Posterior vena cava (tissue), 2 donors: ENCODE measurements at regions not wholly inside any gene's neighbourhood (a gene's known extent, or its start where the extent isn't known, plus 50 kb on each side); places are given as distances from the start of the nearest gene placed in this dataset.
"Not testable (repeated sequence)": the region's sequence is repeated elsewhere in the genome, so short reads cannot be mapped to it uniquely, and the experiment has no call there.

Source experiments
- DNase-seq: peaks from one replicate; pipeline ENCODE4 v3.0.0-alpha.2; 2020; ENCODE audit warnings: low spot score
- intact Hi-C, 2 donors: fragments of 100-400 bp; cut with DNase I; formaldehyde crosslinking; loops; one replicate each; pipeline versions ENCODE4 v1.14.1 to v1.14.2; 2022 to 2023
- donor health status: DM: yes; HTN: yes; CAD: no.
- donor health status: DM: yes; HTN: yes; CAD: no.

DNA sequence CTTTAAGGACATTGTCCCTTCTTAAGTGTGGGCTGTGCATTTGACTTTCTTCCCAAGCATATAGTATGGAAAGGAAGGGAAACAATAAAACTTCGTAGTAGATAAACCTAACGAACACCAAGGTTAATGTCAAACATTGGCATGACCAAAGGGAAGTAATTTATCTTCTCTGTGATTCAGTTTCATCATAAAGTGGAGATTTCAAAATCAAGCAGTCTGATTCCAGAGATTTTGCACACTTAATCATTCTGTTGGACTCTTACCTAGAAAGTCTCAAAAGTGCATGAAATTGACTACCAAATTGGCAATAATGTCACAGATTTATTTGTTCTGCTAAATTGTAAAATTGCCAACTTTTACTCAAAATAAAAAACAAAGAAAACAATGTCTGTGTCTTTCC, 559.7 kb downstream of the JRKL start:
- DNase-seq: no peak
- intact Hi-C loops: no loop called here

DNA sequence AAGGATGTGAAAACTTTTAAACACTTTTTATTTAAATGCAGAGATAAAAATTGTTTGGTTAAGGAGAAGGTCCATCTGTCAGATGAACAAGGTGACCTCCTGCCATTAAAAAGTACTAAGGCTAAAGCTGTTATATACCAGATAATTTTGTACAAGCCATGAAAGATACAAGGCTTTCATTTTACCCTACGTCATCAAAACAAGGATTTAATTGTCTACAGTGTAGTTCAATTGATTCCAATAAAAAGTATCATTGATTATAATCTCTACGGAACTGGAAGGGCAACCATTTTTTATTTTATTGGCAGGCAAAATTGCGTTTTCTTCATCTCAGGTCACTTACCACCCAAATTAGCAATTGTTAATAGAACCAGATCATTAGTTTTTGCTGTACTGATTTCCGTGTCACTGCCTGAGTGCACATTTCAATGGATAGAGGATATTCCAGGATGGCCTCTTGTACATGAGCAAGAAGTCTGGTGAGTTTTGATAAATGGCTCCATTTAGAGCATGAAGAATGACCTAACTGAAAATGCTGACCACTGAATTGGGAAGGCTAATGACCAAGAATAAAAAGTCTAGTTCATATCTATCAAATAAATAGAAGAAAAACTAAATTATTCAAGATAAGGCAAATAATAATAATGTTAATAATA, 564.9 kb downstream of the JRKL start:
- DNase-seq: no peak
- intact Hi-C loops: no loop called here

DNA sequence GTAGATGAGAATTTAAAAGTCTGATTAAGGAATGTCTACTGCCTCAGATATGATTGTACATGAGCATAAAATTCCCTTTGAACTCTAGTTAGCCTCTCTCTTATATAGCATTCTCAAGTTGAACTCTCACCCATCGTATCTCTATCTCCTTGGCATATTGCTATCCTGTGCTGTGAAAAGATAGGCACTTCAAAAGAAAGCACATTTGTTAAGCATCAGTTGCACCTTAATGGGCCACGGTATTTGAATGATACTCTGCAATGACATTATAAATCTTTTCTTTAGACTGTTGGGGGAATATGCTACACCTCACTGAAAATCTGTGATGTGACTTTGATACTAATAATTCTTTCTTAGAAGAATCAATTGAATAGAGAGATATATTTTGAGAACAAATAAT, 570.7 kb downstream of the JRKL start:
- intact Hi-C loops: no loop called here
- no peak for DNase-seq

DNA sequence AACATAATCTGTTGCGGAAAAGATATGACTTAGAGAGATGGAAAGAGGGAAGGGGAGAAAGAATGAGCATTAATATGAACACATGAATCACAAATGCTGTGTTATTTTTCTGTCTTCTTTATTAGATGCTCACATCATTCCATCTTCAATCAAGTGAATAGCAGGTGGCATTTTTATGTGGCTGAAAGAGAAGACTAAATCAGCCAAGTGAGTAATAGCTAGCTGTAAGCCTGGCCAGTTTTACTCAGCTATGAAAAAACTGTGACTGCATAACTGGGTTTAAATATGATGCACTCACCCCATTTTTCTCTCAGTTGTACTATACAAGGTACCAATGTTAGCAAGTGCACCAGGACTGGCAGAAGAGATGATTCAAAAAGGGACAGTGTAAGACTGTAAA, 571.1 kb downstream of the JRKL start:
- intact Hi-C loops: no loop called here
- DNase-seq: no peak

DNA sequence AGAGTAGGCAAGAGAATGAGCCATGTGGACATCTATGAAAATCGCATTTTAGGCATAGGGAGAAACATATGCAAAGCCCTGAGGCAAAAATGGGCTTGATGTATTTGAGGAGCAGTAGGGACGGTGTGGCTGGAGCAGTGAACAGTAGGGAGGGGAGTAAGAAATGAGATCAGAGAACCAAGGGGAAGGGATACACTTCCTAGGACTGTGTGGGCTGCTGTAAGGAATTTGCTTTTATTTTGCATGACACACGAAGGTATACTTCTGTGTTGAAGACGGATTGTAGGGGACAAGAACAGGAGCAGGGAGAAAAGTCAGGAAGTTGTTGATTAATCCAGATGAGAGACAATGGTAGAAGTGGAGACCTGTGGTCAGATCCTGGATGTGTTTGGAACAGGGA, 572.1 kb downstream of the JRKL start:
- intact Hi-C loops: no loop called here
- DNase-seq: no peak

DNA sequence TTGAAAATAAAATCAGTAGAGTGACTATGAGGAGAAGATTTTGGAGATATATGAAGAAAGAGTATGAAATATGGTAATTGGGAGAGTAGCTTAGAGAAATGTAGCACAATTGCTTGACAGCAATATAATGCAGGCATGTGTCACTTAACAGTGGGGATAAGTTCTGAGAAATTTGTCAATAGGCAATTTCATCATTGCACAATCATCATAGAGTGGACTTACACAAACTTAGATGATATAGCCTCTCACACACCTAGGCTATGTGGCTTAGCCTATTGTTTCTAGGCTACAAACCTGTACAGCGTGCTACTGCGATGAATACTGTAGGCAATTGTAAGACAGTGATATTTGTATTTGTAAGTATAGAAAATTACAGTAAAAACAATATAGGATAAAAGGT, 573.6 kb downstream of the JRKL start:
- intact Hi-C loops: no loop called here

DNA sequence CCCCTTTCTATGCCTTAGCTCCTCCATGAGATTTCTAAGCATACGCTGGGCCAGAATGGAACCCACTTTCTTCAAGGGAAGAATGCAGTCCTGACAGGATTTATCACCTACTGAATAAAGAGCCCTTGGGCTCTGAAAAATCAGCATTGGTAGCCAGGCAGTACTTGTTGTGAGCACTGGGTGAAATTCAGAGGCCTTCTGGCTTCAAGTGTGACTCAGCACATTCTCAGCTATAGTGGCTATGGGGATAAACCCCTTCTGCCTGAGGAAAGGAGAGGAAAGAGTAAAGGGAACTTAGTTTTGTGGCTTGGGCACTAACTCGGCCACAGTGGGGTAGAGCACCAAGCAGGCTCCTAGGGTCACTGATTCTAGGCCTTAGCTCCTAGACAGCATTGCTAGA, 574.8 kb downstream of the JRKL start:
- intact Hi-C loops: no loop called here
- no peak for DNase-seq

More for the DNA sequence above, 573.6 kb downstream of the JRKL start:
- DNase-seq: no peak

DNA sequence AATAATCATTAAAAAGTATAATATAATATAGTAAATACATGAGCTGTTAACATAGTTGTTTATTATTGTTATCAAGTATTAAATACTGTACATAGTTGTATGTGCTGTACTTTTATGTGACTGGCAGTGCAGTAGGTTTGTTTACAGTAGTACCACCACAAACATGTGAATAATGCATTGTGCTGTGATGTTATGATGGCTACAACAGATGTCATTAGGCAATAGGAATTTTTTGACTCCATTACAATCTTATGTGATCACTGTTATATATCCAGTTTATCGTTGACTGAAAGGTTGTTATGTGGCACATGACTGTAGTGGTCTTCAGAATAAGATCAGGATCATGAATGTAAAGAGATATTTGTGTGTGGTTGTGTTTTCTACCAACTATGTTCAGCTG, 577.8 kb downstream of the JRKL start:
- no peak for DNase-seq
- intact Hi-C loops: no loop called here

DNA sequence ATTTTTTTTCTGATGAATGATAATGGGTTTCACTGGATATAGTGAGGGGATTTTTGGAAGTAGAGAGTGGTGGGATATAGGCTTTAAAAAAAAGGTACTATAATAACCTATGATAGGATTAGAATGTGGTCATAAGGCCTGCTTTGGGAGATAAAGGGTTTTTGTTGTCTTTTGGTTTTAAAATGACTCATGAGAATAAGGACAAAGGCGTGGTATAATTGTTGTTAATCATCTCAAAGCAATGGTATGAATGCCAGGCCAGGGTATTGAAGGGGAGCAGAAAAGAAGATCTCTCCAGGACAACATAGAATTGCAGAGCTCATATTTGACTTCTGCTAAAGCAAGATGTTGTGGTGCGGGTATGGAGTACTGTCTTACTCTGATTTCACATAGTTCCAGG, 579.4 kb downstream of the JRKL start:
- intact Hi-C loops: no loop called here
- DNase-seq: no peak

DNA sequence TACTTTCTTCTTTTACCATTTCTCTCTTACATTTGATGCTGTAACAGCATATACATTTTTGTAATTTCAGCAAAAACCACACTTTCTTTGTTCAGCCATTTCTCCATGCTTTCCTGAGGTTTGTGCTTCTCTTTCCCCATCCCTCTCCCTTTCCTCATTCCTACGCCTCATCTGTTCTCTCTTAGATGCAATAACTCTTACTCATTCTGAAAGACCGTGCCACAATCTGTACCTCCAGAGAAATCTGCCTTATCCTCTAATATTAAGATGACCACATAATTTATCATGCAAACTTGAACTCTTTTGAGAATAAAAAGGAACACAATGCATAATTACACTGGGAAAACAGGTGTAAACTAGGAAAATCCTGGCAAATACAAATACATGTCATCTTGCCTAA, 588.9 kb downstream of the JRKL start:
- no peak for DNase-seq
- intact Hi-C loops: no loop called here

DNA sequence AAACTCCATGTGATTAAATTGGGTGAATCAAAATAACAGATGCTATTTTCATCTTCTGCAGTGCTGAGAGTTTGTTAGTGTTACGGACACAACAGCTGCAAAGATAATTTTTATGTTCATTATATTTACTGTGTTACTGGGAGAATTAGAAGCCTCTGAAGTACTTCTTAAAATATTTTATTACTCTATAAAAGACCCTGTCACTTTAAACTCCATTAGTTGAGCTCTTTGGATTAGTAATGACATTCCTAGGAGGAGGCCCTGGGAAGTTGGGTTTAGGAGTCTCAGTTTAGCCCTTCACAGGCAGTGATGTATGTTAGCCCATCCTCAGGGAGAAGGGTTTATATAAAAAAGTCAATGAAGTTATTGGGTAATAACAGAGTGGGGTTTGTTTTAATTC, 596.7 kb downstream of the JRKL start:
- no peak for DNase-seq

DNA sequence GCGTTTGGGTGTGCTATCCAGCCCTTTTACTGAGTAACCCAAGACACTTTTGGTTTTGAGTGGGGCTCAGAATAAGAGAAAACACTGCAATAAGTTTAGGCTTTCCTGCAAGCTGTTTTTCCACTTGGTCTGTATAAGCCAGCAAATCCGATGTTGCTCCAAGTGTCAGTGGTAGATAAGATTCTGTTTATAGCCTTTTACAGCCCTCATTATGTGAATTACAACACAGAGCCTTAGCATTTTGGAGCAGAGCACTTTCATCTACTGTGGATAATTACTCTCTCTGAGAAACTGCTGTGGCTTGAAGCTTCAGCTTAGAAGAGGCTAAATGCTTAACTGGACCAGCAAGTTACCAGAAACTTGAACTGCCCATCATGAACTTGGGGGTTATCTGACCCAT, 601.1 kb downstream of the JRKL start:
- DNase-seq: no peak
- intact Hi-C loops: no loop called here

More for the DNA sequence above, 596.7 kb downstream of the JRKL start:
- intact Hi-C loops: no loop called here

DNA sequence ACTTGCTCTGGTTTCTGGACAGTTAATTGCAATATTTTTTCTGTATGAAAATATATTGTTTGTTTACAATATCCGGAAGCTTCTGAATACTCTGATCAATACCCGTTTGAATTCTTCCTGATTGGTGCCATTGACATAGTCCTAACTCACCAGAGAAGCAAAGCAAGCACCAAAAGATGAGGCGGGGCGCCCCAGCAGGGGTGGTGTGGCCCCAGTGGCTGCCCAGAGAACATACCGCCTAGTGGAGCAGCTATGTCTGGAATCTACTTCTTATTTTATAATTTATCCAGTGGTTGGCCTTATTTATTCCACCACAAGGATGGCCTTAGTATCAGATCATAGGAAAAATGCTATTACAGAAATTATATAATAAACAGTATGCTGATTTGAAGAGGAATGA, 610.7 kb downstream of the JRKL start:
- no peak for DNase-seq
- intact Hi-C loops: no loop called here

DNA sequence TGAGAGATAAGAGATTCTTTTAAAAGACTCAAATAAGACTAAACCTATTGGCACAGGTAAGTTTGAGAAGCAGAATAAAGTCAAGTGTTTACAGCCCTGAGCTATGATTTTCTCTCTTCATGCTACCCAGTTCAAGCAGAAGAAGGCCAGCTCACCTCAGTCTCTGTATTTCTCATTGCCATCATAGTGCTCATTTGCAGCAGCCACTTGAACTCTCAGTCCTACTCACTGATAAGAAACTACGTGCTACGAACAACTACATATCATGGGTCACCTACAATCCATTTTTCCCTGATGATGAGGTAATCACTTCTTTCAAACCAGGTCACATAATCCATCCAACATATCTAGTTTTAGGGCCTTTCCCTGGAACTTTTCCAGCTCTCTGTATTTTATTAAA, 617.5 kb downstream of the JRKL start:
- no peak for DNase-seq
- intact Hi-C loops: no loop called here

DNA sequence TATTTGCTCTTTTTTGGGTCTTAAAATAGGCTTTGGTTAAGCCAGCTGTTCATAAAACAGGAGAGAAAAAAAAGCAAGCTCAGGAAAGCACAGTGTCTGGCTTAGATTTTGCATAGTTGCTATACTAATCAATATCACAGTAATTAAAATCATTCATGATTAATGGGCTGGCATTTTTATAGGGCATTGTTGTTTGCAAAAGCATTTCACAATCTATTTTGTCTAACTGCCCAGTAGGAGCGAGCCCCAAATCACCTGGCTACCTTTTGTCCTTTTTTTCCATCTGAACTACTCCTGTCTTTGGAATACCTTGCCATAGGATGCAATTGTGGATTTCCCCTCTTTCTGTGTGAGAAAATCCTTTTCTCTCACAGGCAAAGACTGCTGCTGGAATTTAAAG, 619.8 kb downstream of the JRKL start:
- intact Hi-C loops: no loop called here
- DNase-seq: no peak

DNA sequence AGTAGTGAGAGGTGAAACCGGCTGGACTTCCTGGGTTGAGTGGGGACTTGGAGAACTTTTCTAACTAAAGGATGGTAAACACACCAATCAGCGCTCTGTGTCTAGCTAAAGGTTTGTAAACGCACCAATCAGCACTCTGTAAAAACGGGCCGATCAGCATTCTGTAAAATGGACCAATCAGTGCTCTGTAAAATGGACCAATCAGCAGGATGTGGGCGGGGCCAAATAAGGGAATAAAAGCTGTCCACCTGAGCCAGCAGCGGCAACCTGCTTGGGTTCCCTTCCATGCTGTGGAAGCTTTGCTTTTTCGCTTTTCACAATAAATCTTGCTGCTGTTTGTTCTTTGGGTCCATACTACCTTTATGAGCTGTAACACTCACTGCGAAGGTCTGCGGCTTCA, 621.2 kb downstream of the JRKL start:
- DNase-seq, intact Hi-C loops: not testable (repeated sequence)

DNA sequence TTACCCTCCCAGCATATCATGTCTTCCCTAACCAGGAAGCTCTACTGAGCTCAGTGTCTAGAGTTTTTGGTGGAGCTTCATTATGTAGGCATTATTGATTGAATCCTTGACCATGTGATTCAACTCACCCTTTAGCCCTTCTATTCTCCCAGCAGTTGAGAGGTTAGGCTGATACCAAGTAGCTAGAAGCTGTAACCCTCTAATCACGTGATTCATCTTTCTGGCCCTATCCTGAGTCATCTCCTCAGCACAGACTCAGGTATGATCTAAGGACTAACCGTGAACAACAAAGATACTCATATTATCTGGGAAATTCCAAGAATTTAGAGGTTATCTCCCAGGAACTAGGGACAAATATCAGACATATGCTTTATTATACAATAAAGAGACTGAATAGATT, 625.5 kb downstream of the JRKL start:
- intact Hi-C loops: no loop called here
- DNase-seq: no peak

DNA sequence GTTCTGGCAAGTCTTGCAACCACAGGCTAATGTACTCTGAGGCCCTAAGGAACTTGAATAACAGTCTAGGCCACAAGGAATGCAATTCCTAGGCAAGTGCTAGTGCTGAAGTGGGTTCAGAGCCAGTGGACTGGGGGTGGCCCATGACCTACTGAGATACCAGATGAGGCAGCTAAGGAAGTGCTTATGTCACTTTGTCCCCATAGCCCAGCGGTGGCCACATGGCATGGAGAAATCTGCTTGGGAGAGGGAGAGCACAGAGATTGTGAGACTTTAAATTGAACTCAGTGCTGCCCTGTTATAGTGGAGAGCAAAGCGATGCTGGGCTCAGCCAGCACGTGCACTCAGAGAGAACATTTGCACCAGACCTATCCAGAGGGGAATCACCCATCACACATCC, 629.5 kb downstream of the JRKL start:
- no peak for DNase-seq
- intact Hi-C loops: no loop called here

DNA sequence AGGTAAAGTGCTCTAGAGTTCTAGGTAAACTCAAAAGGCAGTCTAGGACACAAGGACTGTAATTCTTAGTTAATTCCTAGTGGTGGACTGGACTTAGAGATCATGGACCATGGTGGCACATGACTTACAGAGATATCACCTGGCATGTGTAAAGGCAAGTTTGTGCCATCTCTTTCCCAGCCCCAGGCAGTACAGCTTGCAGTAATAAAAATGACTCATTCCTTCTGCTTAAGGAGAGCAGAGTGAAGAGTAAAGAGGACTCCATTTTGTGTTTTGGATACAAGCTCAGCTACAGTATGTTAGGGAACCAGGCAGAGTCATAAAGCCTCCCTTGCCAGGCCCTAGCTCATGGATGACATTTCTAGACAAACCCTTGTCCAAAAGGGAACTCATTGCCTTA, 629.9 kb downstream of the JRKL start:
- intact Hi-C loops: no loop called here
- no peak for DNase-seq

DNA sequence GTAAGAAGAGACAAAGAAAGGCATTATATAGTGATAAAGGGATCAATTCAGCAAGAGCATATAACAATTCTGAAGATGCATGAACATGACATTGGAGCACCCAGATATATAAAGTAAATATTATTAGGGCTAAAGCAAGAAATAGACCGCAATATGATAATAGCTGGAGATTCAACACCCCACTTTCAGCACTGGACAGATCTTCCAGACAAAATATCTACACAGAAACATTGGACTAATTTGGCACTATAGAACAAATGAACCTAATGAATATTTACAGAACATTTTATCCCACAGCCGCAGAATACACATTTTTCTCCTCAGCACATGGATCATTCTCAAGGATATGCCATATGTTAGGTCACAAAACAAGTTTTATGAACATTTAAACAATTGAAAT, 633.1 kb downstream of the JRKL start:
- DNase-seq: no peak
- intact Hi-C loops: no loop called here

DNA sequence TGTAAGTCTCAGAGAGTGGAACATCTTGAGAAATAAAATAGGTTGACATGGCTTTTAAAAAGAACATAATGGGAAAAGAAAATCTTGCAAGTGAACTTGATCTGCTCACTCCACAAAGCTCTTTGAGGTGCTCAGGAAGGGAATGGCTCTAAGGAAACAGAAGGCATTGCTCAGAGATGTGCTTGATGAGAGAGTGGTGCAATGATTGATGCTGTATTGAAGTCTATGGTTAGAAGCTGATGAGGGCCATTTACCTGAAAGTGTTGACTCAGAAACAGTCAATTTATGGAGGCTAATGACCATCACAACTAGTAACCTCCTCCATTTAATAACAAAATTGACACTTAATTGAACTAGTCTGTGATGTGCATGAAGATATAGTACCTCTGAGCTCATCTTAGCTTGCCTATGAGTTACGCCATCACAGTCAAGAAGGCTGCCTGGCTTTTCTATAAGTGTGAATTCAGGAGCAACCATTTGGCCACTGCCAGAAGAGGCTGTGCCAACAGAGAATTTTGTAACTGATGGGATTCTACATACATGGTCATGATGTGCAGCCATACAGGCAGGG, 639.1 kb downstream of the JRKL start:
- DNase-seq: no peak
- intact Hi-C loops: no loop called here

DNA sequence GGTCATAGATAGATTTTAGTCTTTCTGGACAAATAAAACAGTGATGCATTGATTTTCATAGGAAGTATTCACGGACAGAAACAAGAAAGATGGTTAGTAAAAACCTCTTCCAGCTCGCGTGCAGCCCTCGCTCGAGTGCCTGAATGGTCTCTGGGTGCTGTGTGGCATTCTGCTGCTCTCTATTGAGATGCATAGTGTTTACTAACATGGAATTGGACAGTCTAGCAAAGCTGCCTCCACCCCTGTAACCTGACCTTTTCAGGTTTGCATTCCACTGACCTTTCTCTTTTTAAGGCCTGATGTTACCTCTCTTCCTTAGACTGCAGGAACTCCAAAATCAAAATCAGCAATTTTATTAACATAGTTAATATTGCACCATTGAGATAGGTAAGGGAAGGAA, 643.4 kb downstream of the JRKL start:
- intact Hi-C loops: no loop called here
- no peak for DNase-seq
